ENCODE measurements at regions not wholly inside any gene's neighbourhood (a gene's known extent, or its start where the extent isn't known, plus 50 kb on each side); places are given as distances from the start of the nearest gene placed in this dataset.

GRCh38 chrX:39150621-39151020, 349.4 kb downstream of the MID1IP1 start:
- DNase-seq = no peak

GRCh38 chrX:39152106-39152649, 350.9 kb downstream of the MID1IP1 start:
- peak; percentile 86 for DNase-seq

DNA sequence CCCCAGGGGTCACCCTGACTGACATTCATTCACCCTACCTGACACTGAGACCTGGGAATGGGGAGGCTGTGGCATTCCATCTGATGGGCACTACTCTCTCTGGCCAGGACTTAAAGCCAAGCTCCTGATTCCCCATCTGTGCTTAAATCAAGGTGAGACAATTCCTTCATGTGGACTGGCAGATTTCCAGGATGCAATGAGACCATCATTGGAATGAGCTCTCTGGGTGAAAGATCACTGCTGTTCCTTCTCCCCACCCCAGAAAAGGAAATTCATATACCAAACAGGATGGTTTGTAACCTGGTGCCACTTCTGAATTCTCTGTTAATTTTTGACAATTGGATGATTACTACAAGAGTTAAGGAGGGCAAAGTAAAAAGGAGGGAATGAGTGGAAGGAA, 354.8 kb downstream of the MID1IP1 start:
- DNase-seq = no peak

DNA sequence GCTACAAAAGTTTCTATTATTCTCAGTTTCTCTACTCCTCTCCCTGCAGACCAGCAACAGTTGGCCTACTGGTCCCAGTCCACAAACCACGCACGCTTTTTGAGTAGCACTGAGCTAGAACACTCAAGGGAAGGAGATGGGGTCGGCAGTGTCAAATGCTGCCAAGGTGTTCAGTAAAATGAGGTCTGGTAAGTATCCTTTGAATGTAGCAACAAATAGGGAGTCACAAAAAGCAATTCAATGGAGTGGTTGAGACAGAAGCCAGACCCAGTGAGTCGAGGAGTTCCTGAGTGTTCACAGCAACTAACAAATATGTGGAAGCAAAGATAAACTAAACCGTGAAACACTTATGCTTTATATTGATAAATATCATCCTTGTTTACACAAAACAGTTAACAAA, 355.7 kb downstream of the MID1IP1 start:
- no peak for DNase-seq

DNA sequence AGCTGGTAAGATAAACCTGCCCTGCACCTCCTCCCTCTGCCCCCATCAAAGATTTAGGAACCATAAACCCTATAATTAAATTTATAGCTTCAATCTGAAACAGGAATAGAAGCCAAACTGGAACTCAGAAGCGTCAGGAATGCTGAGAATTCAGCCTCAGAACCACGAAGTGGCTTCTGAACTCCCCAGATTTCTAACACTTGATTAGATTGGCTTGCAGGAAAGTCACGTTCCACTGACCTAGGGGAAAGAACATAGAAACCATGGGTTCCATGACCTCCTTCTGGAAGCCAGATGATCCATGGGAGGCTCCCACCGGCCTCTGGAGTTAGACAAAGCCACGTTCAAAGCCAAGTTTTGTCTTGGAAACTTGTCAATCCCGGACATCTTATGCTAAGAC, 356.5 kb downstream of the MID1IP1 start:
- DNase-seq = no peak

GRCh38 chrX:39158801-39159657, 357.8 kb downstream of the MID1IP1 start:
- DNase-seq = peak; percentile 33

DNA sequence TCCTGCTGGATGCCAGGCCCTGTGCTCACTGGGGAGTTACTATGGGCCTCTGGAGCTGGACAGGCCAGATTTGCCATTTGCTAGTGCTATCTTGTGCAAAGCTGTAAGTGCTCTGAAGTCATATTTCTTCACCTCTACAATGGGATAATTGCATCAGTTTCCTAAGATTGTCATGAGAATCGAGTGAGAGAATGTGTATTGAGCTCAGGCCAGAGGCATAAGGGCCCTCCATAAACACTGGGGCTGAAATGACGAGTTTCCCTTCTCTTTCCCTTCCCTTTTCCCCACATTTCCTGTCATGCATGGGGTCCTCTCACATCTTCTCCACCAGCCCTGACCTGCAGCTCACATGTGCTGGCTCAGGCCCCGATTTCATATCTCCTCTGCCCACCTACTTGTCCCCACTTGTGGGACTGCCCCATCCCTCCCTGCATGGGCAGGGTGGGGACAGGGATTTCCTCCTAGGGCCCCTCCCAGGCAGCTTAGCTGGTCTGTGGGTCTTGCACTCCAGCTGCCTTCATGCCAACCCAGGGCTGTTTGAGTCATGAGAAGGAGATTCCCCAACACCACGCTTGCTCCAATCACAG, 358.8 kb downstream of the MID1IP1 start:
- no peak for DNase-seq

DNA sequence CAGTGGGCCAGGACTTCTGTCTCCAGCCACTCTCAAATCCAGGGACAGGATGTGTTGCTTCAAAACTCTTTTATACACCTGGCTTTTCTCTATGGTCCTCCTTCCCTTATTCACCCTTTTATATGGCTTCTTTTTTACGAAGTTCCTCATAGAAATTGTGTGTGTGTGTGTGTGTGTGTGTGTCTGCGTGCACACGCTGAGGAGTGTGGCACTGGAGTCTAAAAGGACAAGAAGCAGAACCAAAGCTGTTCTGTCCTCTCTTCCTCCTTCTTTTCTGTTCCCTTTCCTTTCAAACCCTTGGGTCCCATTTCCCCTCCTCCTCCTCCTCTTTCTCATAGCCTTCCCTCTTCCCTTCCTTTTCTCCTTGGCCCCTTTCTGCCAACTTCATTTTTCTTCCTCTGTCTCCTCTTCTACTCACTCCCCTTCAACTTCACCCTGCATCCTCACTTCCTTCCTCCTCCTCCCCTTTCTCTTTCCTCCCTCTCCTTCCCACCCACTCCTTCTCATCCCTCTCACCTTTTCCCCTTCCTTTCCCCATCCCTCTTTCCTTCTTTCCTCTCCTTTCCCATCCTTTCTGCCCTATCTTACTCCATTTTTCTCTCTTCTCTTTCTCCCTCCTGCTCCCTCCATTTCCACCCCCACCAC, 360.5 kb downstream of the MID1IP1 start:
- no peak for DNase-seq

DNA sequence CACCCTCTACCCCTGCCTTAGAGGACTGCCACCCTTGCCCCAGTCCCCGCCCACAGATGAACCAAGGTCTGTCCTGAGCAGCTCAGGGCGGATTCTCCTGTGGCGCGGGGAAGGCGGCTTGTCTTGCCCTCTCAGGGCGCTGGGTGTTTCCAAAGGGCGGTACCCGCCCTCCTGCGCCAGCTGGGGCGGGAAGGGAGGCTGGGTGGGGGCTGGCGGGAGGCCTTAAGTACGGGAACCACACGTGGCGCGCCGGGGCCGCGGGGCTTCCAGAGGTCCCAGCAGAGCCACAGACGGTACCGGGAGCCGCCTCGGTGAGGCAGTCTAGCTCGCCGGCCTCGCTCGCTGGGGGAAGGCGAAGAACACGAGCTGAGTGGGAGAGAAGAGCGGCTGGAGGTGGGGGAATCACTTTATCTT, 361.1 kb downstream of the MID1IP1 start:
- DNase-seq = no peak

GRCh38 chrX:39163581-39164126, 362.4 kb downstream of the MID1IP1 start:
- no peak for DNase-seq

- DNase-seq = no peak
Observed at GRCh38 chrX:39164212-39164611, 363.0 kb downstream of the MID1IP1 start.

DNA sequence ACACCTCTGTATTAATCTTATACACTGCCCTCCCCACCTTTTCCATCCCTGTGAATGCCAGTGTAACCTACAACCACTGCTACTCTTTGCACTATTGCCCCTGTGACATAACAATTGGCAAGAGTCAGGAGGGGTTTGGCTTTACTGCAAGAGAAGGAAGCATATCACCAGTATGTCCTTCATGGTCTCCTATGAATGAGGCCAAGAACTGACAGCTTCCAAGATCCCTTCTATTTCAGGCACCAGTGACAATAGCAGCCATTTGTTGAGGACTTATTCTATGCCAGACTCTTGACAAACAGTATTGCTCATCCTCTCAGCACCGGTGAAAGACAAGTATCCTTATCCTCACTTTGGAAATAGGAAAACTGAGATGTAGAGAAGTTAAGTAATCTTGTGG, 363.9 kb downstream of the MID1IP1 start:
- no peak for DNase-seq

GRCh38 chrX:39165773-39166172, 364.5 kb downstream of the MID1IP1 start:
- DNase-seq = no peak

- DNase-seq = no peak
Observed at GRCh38 chrX:39167791-39168190, 366.5 kb downstream of the MID1IP1 start.

DNA sequence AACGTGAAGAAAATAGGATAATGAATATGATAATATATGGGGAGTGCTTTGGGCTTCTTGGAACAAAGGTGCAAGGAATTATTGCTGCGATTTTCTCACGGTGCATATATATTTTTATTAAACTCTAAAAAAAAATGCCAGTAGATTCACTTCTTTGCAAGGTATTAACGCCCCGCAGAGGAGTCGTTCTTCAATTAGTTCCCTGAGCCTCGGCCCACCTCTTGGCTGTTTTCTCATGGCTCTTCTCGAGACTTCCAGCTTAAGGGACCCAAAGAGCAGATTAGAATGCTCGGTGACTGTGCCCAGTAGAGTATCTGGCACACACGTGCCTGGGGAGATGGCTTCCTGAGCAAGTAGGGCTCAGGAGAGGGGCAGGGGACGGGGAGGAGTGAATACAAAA, 367.4 kb downstream of the MID1IP1 start:
- no peak for DNase-seq

- no peak for DNase-seq
Observed at GRCh38 chrX:39169976-39170375, 368.7 kb downstream of the MID1IP1 start.

GRCh38 chrX:39170464-39170863, 369.2 kb downstream of the MID1IP1 start:
- DNase-seq = no peak

DNA sequence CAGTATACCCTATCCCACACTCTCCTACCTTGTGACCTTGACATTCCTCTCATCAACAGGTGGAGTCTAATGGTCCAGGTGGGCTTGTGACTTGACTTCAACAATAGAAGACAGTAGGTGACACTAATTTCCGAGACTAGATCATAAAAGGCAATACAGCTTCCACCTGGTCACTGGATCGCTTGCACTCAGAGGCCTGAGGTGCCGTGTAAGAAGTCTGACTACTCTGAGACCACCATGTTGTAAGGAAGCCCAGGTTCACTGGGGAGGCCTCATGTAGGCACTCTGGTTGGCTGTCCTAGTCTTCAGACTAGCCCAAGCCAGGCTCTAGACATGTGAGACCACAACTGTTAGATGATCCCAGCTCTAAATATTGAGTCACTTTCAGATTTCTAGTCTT, 370.4 kb downstream of the MID1IP1 start:
- no peak for DNase-seq

- DNase-seq = no peak
Observed at GRCh38 chrX:39174241-39174771, 373.0 kb downstream of the MID1IP1 start.

- peak; percentile 10 for DNase-seq
Observed at GRCh38 chrX:39174772-39175417, 373.6 kb downstream of the MID1IP1 start.

GRCh38 chrX:39175418-39176057, 374.3 kb downstream of the MID1IP1 start:
- DNase-seq = no peak

DNA sequence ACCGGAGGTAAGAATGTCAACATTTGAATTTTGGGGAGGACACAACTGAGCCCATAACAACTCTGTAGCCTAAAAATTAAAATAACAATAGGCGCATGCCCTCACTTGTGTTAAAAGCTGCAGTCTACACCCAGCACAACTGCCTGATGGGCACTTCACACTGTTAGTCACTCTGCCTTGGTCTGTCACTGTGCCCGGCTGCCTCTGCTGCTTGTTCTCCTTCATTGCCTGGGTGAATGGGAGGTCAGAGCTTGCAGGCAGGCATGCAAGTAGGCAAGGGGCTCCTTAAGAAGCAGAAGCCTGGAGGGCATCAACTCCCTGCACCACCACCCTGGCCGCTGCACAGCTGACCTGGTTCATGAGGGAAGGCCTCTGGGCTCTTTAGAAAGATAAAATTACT, 374.8 kb downstream of the MID1IP1 start:
- DNase-seq = no peak

Measured in NCI-H2081 treated with DMSO at 0.1 percent for 48 hours (cell line).